Chondrocyte (in vitro differentiated cells): ENCODE measurements at regions not wholly inside any gene's neighbourhood (a gene's known extent, or its start where the extent isn't known, plus 50 kb on each side); places are given as distances from the start of the nearest gene placed in this dataset.

Experiments used
- DNase-seq: peaks from one replicate; pipeline ENCODE4 v3.0.0; 2021; ENCODE audit warnings: mixed read lengths, low spot score
- H3K27ac Mint-ChIP-seq: one replicate; pipeline ENCODE4 v1.8.0; 2021; ENCODE audit warnings: mild to moderate bottlenecking, moderate library complexity, mixed read lengths; ENCODE audit not compliant: unreplicated experiment
- H3K27me3 Mint-ChIP-seq: 2 replicates; pipeline ENCODE4 v1.8.0; 2021; ENCODE audit warnings: low read depth, mixed read lengths
- H3K36me3 Mint-ChIP-seq: 2 replicates; pipeline ENCODE4 v1.8.0; 2021; ENCODE audit warnings: low read depth, mixed read lengths
- H3K4me1 Mint-ChIP-seq: 2 replicates; pipeline ENCODE4 v1.8.0; 2021; ENCODE audit warnings: low read depth, mild to moderate bottlenecking, mixed read lengths
- H3K4me3 Mint-ChIP-seq: one replicate; pipeline ENCODE4 v1.8.0; 2021; ENCODE audit warnings: mild to moderate bottlenecking, moderate library complexity, mixed read lengths; ENCODE audit not compliant: unreplicated experiment
- H3K9me3 Mint-ChIP-seq: 2 replicates; pipeline ENCODE4 v1.8.0; 2021; ENCODE audit warnings: low read depth, mixed read lengths
- CTCF ChIP-seq: fragments of 200-600 bp; sonication (generic); IDR thresholded peaks from 2 replicates; pipeline ENCODE4 v1.5.0; 2021; ENCODE audit warnings: antibody characterized with exemption, mild to moderate bottlenecking, moderate library complexity

GRCh38 chr4:165651901-165652300, 221.1 kb upstream of the TLL1 start:
- Mint-ChIP-seq H3K4me1 (peaks cover 8% of the 10 kb centered on the region), H3K27ac (no peak overlapping the region), H3K36me3 (peaks cover 2% of the 10 kb centered on the region), H3K4me3 (no peak overlapping the region), H3K9me3 (peaks cover 9% of the 10 kb centered on the region), H3K27me3 (peaks cover 3% of the 10 kb centered on the region)
- no peak for TF ChIP-seq CTCF
- no peak for DNase-seq

- Mint-ChIP-seq H3K9me3 (peaks cover 8% of the 10 kb centered on the region), H3K27ac (no peak overlapping the region), H3K36me3 (peaks cover 2% of the 10 kb centered on the region), H3K4me3 (no peak overlapping the region), H3K4me1 (peaks cover 6% of the 10 kb centered on the region), H3K27me3 (peaks cover 3% of the 10 kb centered on the region)
- TF ChIP-seq CTCF, result no peak
- no peak for DNase-seq
These were observed 218.5 kb upstream of the TLL1 start for GRCh38 chr4:165654556-165654955.

- Mint-ChIP-seq H3K4me3 (no peak overlapping the region), H3K27me3 (peaks cover 5% of the 10 kb centered on the region), H3K4me1 (no peaks in the 10 kb centered on the region), H3K36me3 (peaks cover 2% of the 10 kb centered on the region), H3K27ac (no peak overlapping the region), H3K9me3 (peaks cover 8% of the 10 kb centered on the region)
- TF ChIP-seq CTCF, result no peak
- no peak for DNase-seq
These were observed 216.6 kb upstream of the TLL1 start for GRCh38 chr4:165656399-165656798.

GRCh38 chr4:165656829-165657490, 216.1 kb upstream of the TLL1 start:
- H3K4me3 Mint-ChIP-seq, result no peak overlapping the region
- peaks cover 2% of the 10 kb centered on the region for H3K36me3 Mint-ChIP-seq
- H3K4me1 Mint-ChIP-seq, result no peaks in the 10 kb centered on the region
- DNase-seq, result no peak
- no peak overlapping the region for H3K27ac Mint-ChIP-seq
- TF ChIP-seq CTCF, result no peak
- peaks cover 8% of the 10 kb centered on the region for H3K9me3 Mint-ChIP-seq
- H3K27me3 Mint-ChIP-seq, result peaks cover 5% of the 10 kb centered on the region

GRCh38 chr4:165662341-165662740, 210.7 kb upstream of the TLL1 start:
- H3K4me3 Mint-ChIP-seq, result no peak overlapping the region
- no peak for DNase-seq
- peaks cover 5% of the 10 kb centered on the region for H3K27me3 Mint-ChIP-seq
- no peaks in the 10 kb centered on the region for H3K36me3 Mint-ChIP-seq
- H3K9me3 Mint-ChIP-seq, result peaks cover 3% of the 10 kb centered on the region
- H3K4me1 Mint-ChIP-seq, result peaks cover 10% of the 10 kb centered on the region
- no peak overlapping the region for H3K27ac Mint-ChIP-seq
- no peak for TF ChIP-seq CTCF
